ENCODE measurements at regions not wholly inside any gene's neighbourhood (a gene's known extent, or its start where the extent isn't known, plus 50 kb on each side); places are given as distances from the start of the nearest gene placed in this dataset.

- no peak for DNase-seq (ENCODE audit: low spot score)
- no CpG with 5 or more reads among the region's 2 CpGs for WGBS, 2 donors (ENCODE audit: extremely low coverage in 2 of 2, insufficient read length in 2 of 2, insufficient replicate concordance in 1 of 2)
- Histone ChIP-seq H2AFZ (ENCODE audit: low read length) (no peak overlapping the region), H3K4me2 (ENCODE audit: insufficient read depth, low read length, poor library complexity, severe bottlenecking) (no peak overlapping the region), H3K9ac (ENCODE audit: low read depth, low read length, poor library complexity) (no peak overlapping the region), H2AK5ac (ENCODE audit: low read depth, low read length) (no peak overlapping the region), H3K79me1 (ENCODE audit: low read depth, low read length) (no peaks in the 10 kb centered on the region), H3K4ac (ENCODE audit: low read length) (no peak overlapping the region), H3K27ac (replicated peaks; ENCODE audit: low read length) (no peak overlapping the region), H3K36me3 (replicated peaks in 1 of 2; ENCODE audit: control insufficient read depth in 2 of 2, insufficient read depth in 2 of 2, low read length in 2 of 2) (no peaks in the 10 kb centered on the region), H2BK12ac (ENCODE audit: low read length) (no peak overlapping the region), H3K9me3 (replicated peaks in 1 of 2; ENCODE audit: control insufficient read depth in 2 of 2, insufficient read depth in 1 of 2, low read depth in 1 of 2, low read length in 2 of 2) (no peaks in the 10 kb centered on the region), H2BK5ac (ENCODE audit: low read length) (no peak overlapping the region), H3K27me3 (ENCODE audit: control insufficient read depth in 3 of 3, insufficient read depth in 3 of 3, low read depth in 1 of 3, low read length in 3 of 3) (no peaks in the 10 kb centered on the region), H3K4me3 (ENCODE audit: low read length in 2 of 2) (no peak overlapping the region), H3K4me1 (ENCODE audit: control insufficient read depth in 2 of 2, insufficient read depth in 1 of 2, low read depth in 1 of 2, low read length in 2 of 2) (no peaks in the 10 kb centered on the region), H4K8ac (ENCODE audit: low read depth, low read length) (no peak overlapping the region), H3K14ac (ENCODE audit: low read length) (no peak overlapping the region), H3K23ac (ENCODE audit: low read depth, low read length, poor library complexity) (no peak overlapping the region), H2BK120ac (ENCODE audit: low read depth, low read length) (no peak overlapping the region), H3K18ac (ENCODE audit: low read length) (no peak overlapping the region), H2BK15ac (ENCODE audit: low read length) (no peak overlapping the region), H4K91ac (ENCODE audit: low read depth, low read length, poor library complexity) (no peak overlapping the region)
Measured at GRCh38 chr3:99087277-99087676, 185.8 kb upstream of the DCBLD2 start.

- Histone ChIP-seq H3K36me3 (replicated peaks in 1 of 2; ENCODE audit: control insufficient read depth in 2 of 2, insufficient read depth in 2 of 2, low read length in 2 of 2) (no peaks in the 10 kb centered on the region), H3K4me1 (ENCODE audit: control insufficient read depth in 2 of 2, insufficient read depth in 1 of 2, low read depth in 1 of 2, low read length in 2 of 2) (no peaks in the 10 kb centered on the region), H3K4ac (ENCODE audit: low read length) (no peak overlapping the region), H3K9ac (ENCODE audit: low read depth, low read length, poor library complexity) (no peak overlapping the region), H3K27me3 (ENCODE audit: control insufficient read depth in 3 of 3, insufficient read depth in 3 of 3, low read depth in 1 of 3, low read length in 3 of 3) (no peaks in the 10 kb centered on the region), H4K8ac (ENCODE audit: low read depth, low read length) (no peak overlapping the region), H2AK5ac (ENCODE audit: low read depth, low read length) (no peak overlapping the region), H3K14ac (ENCODE audit: low read length) (no peak overlapping the region), H3K18ac (ENCODE audit: low read length) (no peak overlapping the region), H3K23ac (ENCODE audit: low read depth, low read length, poor library complexity) (no peak overlapping the region), H3K27ac (replicated peaks; ENCODE audit: low read length) (no peak overlapping the region), H3K4me2 (ENCODE audit: insufficient read depth, low read length, poor library complexity, severe bottlenecking) (no peak overlapping the region), H2BK120ac (ENCODE audit: low read depth, low read length) (no peak overlapping the region), H4K91ac (ENCODE audit: low read depth, low read length, poor library complexity) (no peak overlapping the region), H3K79me1 (ENCODE audit: low read depth, low read length) (no peaks in the 10 kb centered on the region), H2AFZ (ENCODE audit: low read length) (no peak overlapping the region), H2BK12ac (ENCODE audit: low read length) (no peak overlapping the region), H2BK15ac (ENCODE audit: low read length) (no peak overlapping the region), H3K4me3 (ENCODE audit: low read length in 2 of 2) (no peak overlapping the region), H2BK5ac (ENCODE audit: low read length) (no peak overlapping the region), H3K9me3 (replicated peaks in 1 of 2; ENCODE audit: control insufficient read depth in 2 of 2, insufficient read depth in 1 of 2, low read depth in 1 of 2, low read length in 2 of 2) (no peaks in the 10 kb centered on the region)
- no peak for DNase-seq (ENCODE audit: low spot score)
- WGBS, 2 donors (ENCODE audit: extremely low coverage in 2 of 2, insufficient read length in 2 of 2, insufficient replicate concordance in 1 of 2) = no CpG with 5 or more reads among the region's 4 CpGs
Measured at GRCh38 chr3:99084826-99085225, 183.3 kb upstream of the DCBLD2 start.

- no peak overlapping the region for H3K9ac ChIP-seq (ENCODE audit: low read depth, low read length, poor library complexity)
- H3K23ac ChIP-seq (ENCODE audit: low read depth, low read length, poor library complexity) = no peak overlapping the region
- no peak overlapping the region for H2BK5ac ChIP-seq (ENCODE audit: low read length)
- no peak overlapping the region for H4K91ac ChIP-seq (ENCODE audit: low read depth, low read length, poor library complexity)
- H3K9me3 ChIP-seq (replicated peaks in 1 of 2; ENCODE audit: control insufficient read depth in 2 of 2, insufficient read depth in 1 of 2, low read depth in 1 of 2, low read length in 2 of 2) = no peaks in the 10 kb centered on the region
- no peaks in the 10 kb centered on the region for H3K4me1 ChIP-seq (ENCODE audit: control insufficient read depth in 2 of 2, insufficient read depth in 1 of 2, low read depth in 1 of 2, low read length in 2 of 2)
- H3K4me3 ChIP-seq (ENCODE audit: low read length in 2 of 2) = no peak overlapping the region
- H3K27ac ChIP-seq (replicated peaks; ENCODE audit: low read length) = no peak overlapping the region
- H3K4ac ChIP-seq (ENCODE audit: low read length) = no peak overlapping the region
- no peak overlapping the region for H4K8ac ChIP-seq (ENCODE audit: low read depth, low read length)
- WGBS, 2 donors (ENCODE audit: extremely low coverage in 2 of 2, insufficient read length in 2 of 2, insufficient replicate concordance in 1 of 2) = no CpG with 5 or more reads among the region's 2 CpGs
- H2BK12ac ChIP-seq (ENCODE audit: low read length) = no peak overlapping the region
- H2AFZ ChIP-seq (ENCODE audit: low read length) = no peak overlapping the region
- H2AK5ac ChIP-seq (ENCODE audit: low read depth, low read length) = no peak overlapping the region
- no peak overlapping the region for H3K14ac ChIP-seq (ENCODE audit: low read length)
- H2BK15ac ChIP-seq (ENCODE audit: low read length) = no peak overlapping the region
- H3K36me3 ChIP-seq (replicated peaks in 1 of 2; ENCODE audit: control insufficient read depth in 2 of 2, insufficient read depth in 2 of 2, low read length in 2 of 2) = no peaks in the 10 kb centered on the region
- no peak overlapping the region for H3K18ac ChIP-seq (ENCODE audit: low read length)
- no peaks in the 10 kb centered on the region for H3K27me3 ChIP-seq (ENCODE audit: control insufficient read depth in 3 of 3, insufficient read depth in 3 of 3, low read depth in 1 of 3, low read length in 3 of 3)
- no peak overlapping the region for H2BK120ac ChIP-seq (ENCODE audit: low read depth, low read length)
- no peaks in the 10 kb centered on the region for H3K79me1 ChIP-seq (ENCODE audit: low read depth, low read length)
- no peak for DNase-seq (ENCODE audit: low spot score)
- H3K4me2 ChIP-seq (ENCODE audit: insufficient read depth, low read length, poor library complexity, severe bottlenecking) = no peak overlapping the region
Measured at GRCh38 chr3:99084156-99084555, 182.7 kb upstream of the DCBLD2 start.

- no peaks in the 10 kb centered on the region for H3K79me1 ChIP-seq (ENCODE audit: low read depth, low read length)
Measured at GRCh38 chr3:99071096-99071495, 169.6 kb upstream of the DCBLD2 start.

More at GRCh38 chr3:99071096-99071495, 169.6 kb upstream of the DCBLD2 start:
- Histone ChIP-seq H2AK5ac (ENCODE audit: low read depth, low read length) (no peak overlapping the region), H2AFZ (ENCODE audit: low read length) (no peak overlapping the region), H2BK12ac (ENCODE audit: low read length) (no peak overlapping the region), H3K9me3 (replicated peaks in 1 of 2; ENCODE audit: control insufficient read depth in 2 of 2, insufficient read depth in 1 of 2, low read depth in 1 of 2, low read length in 2 of 2) (no peaks in the 10 kb centered on the region), H3K4me3 (ENCODE audit: low read length in 2 of 2) (no peak overlapping the region), H3K18ac (ENCODE audit: low read length) (no peak overlapping the region), H4K91ac (ENCODE audit: low read depth, low read length, poor library complexity) (no peak overlapping the region), H2BK15ac (ENCODE audit: low read length) (no peak overlapping the region), H3K14ac (ENCODE audit: low read length) (no peak overlapping the region), H3K4me2 (ENCODE audit: insufficient read depth, low read length, poor library complexity, severe bottlenecking) (no peak overlapping the region), H3K4ac (ENCODE audit: low read length) (no peak overlapping the region), H3K4me1 (ENCODE audit: control insufficient read depth in 2 of 2, insufficient read depth in 1 of 2, low read depth in 1 of 2, low read length in 2 of 2) (no peaks in the 10 kb centered on the region), H3K36me3 (replicated peaks in 1 of 2; ENCODE audit: control insufficient read depth in 2 of 2, insufficient read depth in 2 of 2, low read length in 2 of 2) (no peaks in the 10 kb centered on the region), H3K9ac (ENCODE audit: low read depth, low read length, poor library complexity) (no peak overlapping the region), H3K27me3 (ENCODE audit: control insufficient read depth in 3 of 3, insufficient read depth in 3 of 3, low read depth in 1 of 3, low read length in 3 of 3) (no peaks in the 10 kb centered on the region), H4K8ac (ENCODE audit: low read depth, low read length) (no peak overlapping the region), H2BK5ac (ENCODE audit: low read length) (no peak overlapping the region), H2BK120ac (ENCODE audit: low read depth, low read length) (no peak overlapping the region), H3K23ac (ENCODE audit: low read depth, low read length, poor library complexity) (no peak overlapping the region), H3K27ac (replicated peaks; ENCODE audit: low read length) (no peak overlapping the region)
- no CpG with 5 or more reads among the region's 6 CpGs for whole genome bisulfite sequencing, 2 donors (ENCODE audit: extremely low coverage in 2 of 2, insufficient read length in 2 of 2, insufficient replicate concordance in 1 of 2)
- no peak for DNase-seq (ENCODE audit: low spot score)
